Stomach (tissue), 4 donors: ENCODE measurements at regions not wholly inside any gene's neighbourhood (a gene's known extent, or its start where the extent isn't known, plus 50 kb on each side); places are given as distances from the start of the nearest gene placed in this dataset.

Source experiments
- POLR2A ChIP-seq, 4 donors: fragments of 450-650 bp; IDR thresholded peaks; one replicate each; pipeline ENCODE4 v1.6.1; 2016; ENCODE audit warnings: antibody characterized with exemption in 4 of 4, control low read depth in 2 of 4, mild to moderate bottlenecking in 1 of 4, moderate library complexity in 1 of 4
- TF ChIP-seq, protein P1 (sequence below), 7 experiments: fragments of 450-650 bp in 4 of 7; fragments of 200-600 bp in 3 of 7; sonication (generic) in 3 of 7; IDR thresholded peaks; one replicate each; pipeline ENCODE4 v1.5.1; 2016 to 2019; ENCODE audit warnings: antibody characterized with exemption in 7 of 7, control low read depth in 2 of 7, mild to moderate bottlenecking in 1 of 7

DNA sequence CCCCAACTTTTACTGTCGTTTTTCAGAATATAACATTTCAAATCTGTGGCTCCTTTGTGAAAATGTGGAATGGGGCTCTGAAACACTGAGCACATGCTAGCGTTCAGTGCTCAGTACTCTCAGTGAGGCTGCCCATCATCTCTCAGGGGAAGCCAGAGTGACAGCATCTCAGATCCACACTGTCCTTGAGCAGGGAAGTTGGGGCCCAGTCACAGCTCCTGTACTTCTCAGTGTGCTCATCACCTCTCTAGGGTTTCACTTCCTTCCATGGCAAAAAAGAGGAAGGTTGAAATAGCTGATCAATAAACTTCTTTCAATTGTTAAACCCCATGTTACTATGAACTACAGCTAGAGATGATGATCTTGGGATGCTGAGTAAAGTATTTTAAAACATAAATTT, 565.9 kb upstream of the SPRY2 start:
- TF ChIP-seq, protein P1, sequence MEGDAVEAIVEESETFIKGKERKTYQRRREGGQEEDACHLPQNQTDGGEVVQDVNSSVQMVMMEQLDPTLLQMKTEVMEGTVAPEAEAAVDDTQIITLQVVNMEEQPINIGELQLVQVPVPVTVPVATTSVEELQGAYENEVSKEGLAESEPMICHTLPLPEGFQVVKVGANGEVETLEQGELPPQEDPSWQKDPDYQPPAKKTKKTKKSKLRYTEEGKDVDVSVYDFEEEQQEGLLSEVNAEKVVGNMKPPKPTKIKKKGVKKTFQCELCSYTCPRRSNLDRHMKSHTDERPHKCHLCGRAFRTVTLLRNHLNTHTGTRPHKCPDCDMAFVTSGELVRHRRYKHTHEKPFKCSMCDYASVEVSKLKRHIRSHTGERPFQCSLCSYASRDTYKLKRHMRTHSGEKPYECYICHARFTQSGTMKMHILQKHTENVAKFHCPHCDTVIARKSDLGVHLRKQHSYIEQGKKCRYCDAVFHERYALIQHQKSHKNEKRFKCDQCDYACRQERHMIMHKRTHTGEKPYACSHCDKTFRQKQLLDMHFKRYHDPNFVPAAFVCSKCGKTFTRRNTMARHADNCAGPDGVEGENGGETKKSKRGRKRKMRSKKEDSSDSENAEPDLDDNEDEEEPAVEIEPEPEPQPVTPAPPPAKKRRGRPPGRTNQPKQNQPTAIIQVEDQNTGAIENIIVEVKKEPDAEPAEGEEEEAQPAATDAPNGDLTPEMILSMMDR (IDR thresholded peaks at IDR 0.05), result no peak
- TF ChIP-seq POLR2A (IDR thresholded peaks at IDR 0.05), result no peak
